Left ventricle myocardium inferior (tissue), 1 donor: ENCODE measurements at regions not wholly inside any gene's neighbourhood (a gene's known extent, or its start where the extent isn't known, plus 50 kb on each side); places are given as distances from the start of the nearest gene placed in this dataset.

ENCODE experiments used
- DNase-seq: peaks from one replicate; pipeline ENCODE4 v3.0.0-alpha.2; 2020
- H3K27ac ChIP-seq: fragments of 200-600 bp; replicated peaks from 2 replicates; pipeline ENCODE4 v1.8.0; 2021
- H3K27me3 ChIP-seq: fragments of 200-600 bp; 2 replicates; pipeline ENCODE4 v1.8.0; 2021; ENCODE audit warnings: low read depth
- H3K36me3 ChIP-seq: fragments of 200-600 bp; 2 replicates; pipeline ENCODE4 v1.8.0; 2021
- H3K4me1 ChIP-seq: fragments of 200-600 bp; 2 replicates; pipeline ENCODE4 v1.8.0; 2021
- H3K4me3 ChIP-seq: fragments of 200-600 bp; 2 replicates; pipeline ENCODE4 v1.8.0; 2021; ENCODE audit warnings: mild to moderate bottlenecking, moderate library complexity
- H3K9me3 ChIP-seq: fragments of 200-600 bp; replicated peaks from 2 replicates; pipeline ENCODE4 v1.8.0; 2021
- intact Hi-C: fragments of 100-400 bp; cut with micrococcal nuclease; formaldehyde crosslinking; loops from one replicate; pipeline ENCODE4 v1.11.0; 2022
- TF ChIP-seq, protein P1 (sequence below): fragments of 200-600 bp; IDR thresholded peaks from 2 replicates; pipeline ENCODE4 v1.8.0; 2021; ENCODE audit warnings: antibody characterized with exemption, mild to moderate bottlenecking, borderline replicate concordance
- donor health status: DM: no; HTN: yes; CAD: no; lungs with severe emphysema.

DNA sequence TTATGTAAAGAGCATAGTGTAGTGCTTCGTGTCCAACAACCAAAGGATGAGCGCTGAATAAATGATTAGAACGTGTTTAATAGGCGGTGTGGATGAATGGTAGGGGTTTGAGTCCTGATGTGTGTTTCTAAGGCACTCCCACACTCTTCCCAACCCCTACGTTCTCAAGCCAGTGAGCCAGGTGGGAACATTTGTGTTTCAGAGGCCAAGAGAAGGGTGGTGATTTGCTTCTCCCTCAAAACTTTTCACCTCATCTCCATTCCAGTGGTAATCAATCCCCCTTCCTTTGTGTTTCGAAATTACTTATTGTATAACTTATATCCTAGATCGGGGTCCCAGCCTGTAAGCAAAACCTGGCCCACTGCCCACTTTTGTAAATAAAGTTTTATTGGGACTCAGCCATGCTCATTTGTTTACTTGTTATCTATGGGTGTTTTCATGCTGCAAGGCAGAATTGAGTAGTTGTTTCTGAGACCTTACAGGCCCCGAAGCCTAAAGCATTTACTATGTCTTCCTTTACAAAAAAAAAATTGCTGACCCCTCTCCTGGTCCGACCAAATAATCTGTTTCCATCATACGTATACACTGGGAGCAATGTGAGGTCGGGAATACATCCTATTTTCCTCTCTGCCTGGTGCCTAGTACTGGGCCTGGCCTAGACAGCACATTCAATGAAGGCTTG is 150.8 kb upstream of the MYCN start:
- Histone ChIP-seq H3K36me3 (no peaks in the 10 kb centered on the region), H3K9me3 (no peaks in the 10 kb centered on the region), H3K4me1 (peaks cover 7% of the 10 kb centered on the region), H3K27ac (no peak overlapping the region), H3K27me3 (peaks cover 9% of the 10 kb centered on the region), H3K4me3 (no peak overlapping the region)
- DNase-seq = no peak
- TF ChIP-seq, protein P1, sequence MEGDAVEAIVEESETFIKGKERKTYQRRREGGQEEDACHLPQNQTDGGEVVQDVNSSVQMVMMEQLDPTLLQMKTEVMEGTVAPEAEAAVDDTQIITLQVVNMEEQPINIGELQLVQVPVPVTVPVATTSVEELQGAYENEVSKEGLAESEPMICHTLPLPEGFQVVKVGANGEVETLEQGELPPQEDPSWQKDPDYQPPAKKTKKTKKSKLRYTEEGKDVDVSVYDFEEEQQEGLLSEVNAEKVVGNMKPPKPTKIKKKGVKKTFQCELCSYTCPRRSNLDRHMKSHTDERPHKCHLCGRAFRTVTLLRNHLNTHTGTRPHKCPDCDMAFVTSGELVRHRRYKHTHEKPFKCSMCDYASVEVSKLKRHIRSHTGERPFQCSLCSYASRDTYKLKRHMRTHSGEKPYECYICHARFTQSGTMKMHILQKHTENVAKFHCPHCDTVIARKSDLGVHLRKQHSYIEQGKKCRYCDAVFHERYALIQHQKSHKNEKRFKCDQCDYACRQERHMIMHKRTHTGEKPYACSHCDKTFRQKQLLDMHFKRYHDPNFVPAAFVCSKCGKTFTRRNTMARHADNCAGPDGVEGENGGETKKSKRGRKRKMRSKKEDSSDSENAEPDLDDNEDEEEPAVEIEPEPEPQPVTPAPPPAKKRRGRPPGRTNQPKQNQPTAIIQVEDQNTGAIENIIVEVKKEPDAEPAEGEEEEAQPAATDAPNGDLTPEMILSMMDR = no peak
- intact Hi-C loops = no loop called here

DNA sequence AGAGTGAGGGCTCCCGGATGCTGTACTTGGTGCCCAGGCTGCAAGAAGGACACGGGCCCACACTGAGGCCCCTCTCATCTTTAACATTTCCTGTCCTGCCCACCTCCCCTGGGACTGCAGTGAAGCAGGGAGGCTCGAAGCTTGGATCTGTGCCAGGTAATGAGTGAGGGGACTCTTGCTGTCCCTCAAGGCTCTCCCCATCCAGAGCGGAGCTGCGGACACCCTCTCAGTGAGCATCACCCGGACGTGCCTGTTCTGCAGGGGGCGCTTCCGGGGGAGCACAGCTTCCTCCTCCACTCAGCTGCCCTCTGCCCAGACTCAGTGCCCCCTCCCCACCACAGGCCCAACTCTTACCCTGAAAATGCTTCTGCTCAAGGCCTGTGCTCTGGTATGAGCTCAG is 150.0 kb upstream of the MYCN start:
- Histone ChIP-seq H3K9me3 (no peaks in the 10 kb centered on the region), H3K36me3 (no peaks in the 10 kb centered on the region), H3K27me3 (peaks cover 9% of the 10 kb centered on the region), H3K27ac (no peak overlapping the region), H3K4me1 (peaks cover 10% of the 10 kb centered on the region), H3K4me3 (no peak overlapping the region)
- TF ChIP-seq, protein P1 = no peak
- no peak for DNase-seq
- intact Hi-C loops = no loop called here

DNA sequence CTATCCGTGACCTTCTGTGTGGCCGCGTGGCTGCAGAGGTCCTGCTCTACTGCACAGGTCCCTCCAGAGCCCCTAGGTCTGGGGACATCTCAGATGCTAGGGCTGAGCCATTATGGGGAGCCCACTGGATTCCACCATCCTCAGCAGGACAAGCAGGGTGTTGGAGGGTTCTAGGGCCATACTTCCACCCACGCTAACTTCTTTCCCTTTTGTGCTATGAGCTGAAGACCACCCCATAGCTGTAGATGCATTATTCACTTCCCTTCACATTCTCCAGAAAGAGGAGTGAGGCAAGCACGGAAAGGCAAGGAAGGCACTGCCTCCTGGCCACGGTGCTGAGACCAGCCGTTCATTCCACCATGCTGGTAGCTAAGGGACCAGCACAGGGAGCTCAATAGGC is 149.5 kb upstream of the MYCN start:
- Histone ChIP-seq H3K36me3 (no peaks in the 10 kb centered on the region), H3K4me1 (peaks cover 15% of the 10 kb centered on the region), H3K27ac (no peak overlapping the region), H3K27me3 (peaks cover 9% of the 10 kb centered on the region), H3K4me3 (no peak overlapping the region), H3K9me3 (no peaks in the 10 kb centered on the region)
- no peak for DNase-seq
- intact Hi-C loops = no loop called here
- TF ChIP-seq, protein P1 = no peak

DNA sequence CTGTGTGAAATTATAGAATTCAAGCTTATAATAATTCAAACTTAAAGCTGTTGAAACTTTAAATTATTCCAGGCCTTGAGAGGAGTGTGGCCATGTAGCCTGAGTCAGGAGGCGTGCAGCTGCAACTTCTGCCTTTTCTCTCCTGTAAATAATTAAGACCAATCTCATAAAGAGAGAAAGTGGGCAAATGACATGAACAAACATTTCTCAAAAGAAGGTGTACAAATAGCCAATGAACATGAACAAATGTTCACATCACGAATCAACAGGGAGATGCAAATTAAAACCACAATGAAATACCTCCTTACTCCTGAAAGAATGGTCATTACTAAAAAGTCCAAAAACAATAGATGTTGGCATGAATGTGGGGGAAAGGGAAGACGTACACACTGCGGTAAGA is 149.1 kb upstream of the MYCN start:
- H3K4me3 ChIP-seq = no peak overlapping the region
- H3K36me3 ChIP-seq = no peaks in the 10 kb centered on the region
- TF ChIP-seq, protein P1 = no peak
- peaks cover 14% of the 10 kb centered on the region for H3K27me3 ChIP-seq
- no peaks in the 10 kb centered on the region for H3K9me3 ChIP-seq
- H3K27ac ChIP-seq = no peak overlapping the region
- peaks cover 17% of the 10 kb centered on the region for H3K4me1 ChIP-seq
- no peak for DNase-seq
- intact Hi-C loops = no loop called here

DNA sequence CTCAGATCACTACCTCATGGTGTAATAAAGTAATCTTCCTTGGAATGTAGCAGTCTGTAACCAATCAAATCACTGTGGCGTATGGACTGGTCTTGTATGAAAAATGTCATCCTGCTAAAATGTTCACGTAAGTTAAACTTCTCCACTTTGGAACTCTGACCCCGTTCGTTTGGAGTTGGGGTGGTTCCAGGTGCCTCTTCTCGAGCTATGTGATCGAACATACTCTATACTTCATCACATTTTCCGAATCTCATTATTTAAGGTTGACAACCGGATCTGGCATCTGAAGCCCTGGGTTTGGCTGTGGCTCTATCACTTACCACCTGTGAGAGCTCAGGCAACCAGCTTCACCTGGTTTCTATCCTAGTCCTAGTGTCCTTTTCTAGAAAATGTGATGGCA is 148.0 kb upstream of the MYCN start:
- DNase-seq = no peak
- Histone ChIP-seq H3K4me3 (no peak overlapping the region), H3K9me3 (no peaks in the 10 kb centered on the region), H3K4me1 (peaks cover 17% of the 10 kb centered on the region), H3K27ac (no peak overlapping the region), H3K27me3 (peaks cover 19% of the 10 kb centered on the region), H3K36me3 (no peaks in the 10 kb centered on the region)
- TF ChIP-seq, protein P1 = no peak
- intact Hi-C loops = no loop called here
